ENCODE measurements at regions not wholly inside any gene's neighbourhood (a gene's known extent, or its start where the extent isn't known, plus 50 kb on each side); places are given as distances from the start of the nearest gene placed in this dataset.

- TF ChIP-seq POLR2AphosphoS5 (IDR thresholded peaks at IDR 0.05) (no peak), CTCF (IDR thresholded peaks at IDR 0.05) (no peak), POLR2A (IDR thresholded peaks at IDR 0.05) (no peak)
These were observed 482.0 kb upstream of the SALL3 start for GRCh38 chr18:78497641-78498040.
